ENCODE measurements at regions not wholly inside any gene's neighbourhood (a gene's known extent, or its start where the extent isn't known, plus 50 kb on each side); places are given as distances from the start of the nearest gene placed in this dataset.

DNA sequence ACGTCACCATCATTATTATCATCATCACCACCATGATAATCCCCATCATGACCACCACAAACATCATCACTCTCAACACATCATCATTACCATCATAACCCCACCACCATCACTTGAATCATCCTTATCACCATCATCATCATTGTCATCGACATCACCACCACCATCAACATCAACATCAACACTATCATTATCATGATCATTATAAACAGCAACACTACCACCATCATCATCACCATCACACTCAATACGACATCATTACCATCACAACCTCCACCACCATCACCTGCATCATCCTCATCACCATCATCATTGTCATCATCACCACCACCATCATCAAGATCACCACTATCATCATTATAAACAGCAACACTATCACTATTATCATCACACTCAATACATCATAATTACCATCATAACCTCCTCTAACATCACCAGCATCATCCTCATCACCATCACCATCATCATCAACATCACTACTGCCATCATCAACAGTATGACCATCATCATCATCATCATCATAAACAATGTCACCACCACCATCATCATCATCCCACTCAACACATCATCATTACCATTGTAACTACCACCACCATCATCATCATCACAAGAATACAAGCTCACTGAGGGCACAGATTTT lies 78.7 kb downstream of the MBD3L1 start:
- no peak overlapping the region for H3K9ac ChIP-seq (ENCODE audit: low read depth, low read length, poor library complexity)
- no peak overlapping the region for H2BK120ac ChIP-seq (ENCODE audit: low read depth, low read length)
- DNase-seq (ENCODE audit: low spot score), result no peak
- no peaks in the 10 kb centered on the region for H3K79me1 ChIP-seq (ENCODE audit: low read depth, low read length)
- peaks cover 0 to 36% of the 10 kb centered on the region in 2 donors for H3K9me3 ChIP-seq (replicated peaks in 1 of 2; ENCODE audit: control insufficient read depth in 2 of 2, insufficient read depth in 1 of 2, low read depth in 1 of 2, low read length in 2 of 2)
- H2BK5ac ChIP-seq (ENCODE audit: low read length), result no peak overlapping the region
- H3K36me3 ChIP-seq (replicated peaks in 1 of 2; ENCODE audit: control insufficient read depth in 2 of 2, insufficient read depth in 2 of 2, low read length in 2 of 2), result no peaks in the 10 kb centered on the region
- H2BK12ac ChIP-seq (ENCODE audit: low read length), result no peak overlapping the region
- no peaks in the 10 kb centered on the region for H3K27me3 ChIP-seq (ENCODE audit: control insufficient read depth in 3 of 3, insufficient read depth in 3 of 3, low read depth in 1 of 3, low read length in 3 of 3)
- no peak overlapping the region for H2BK15ac ChIP-seq (ENCODE audit: low read length)
- H3K23ac ChIP-seq (ENCODE audit: low read depth, low read length, poor library complexity), result no peak overlapping the region
- 100% methylated on average over 1 to 2 of the region's 3 CpGs for WGBS, 2 donors (ENCODE audit: extremely low coverage in 2 of 2, insufficient read length in 2 of 2, insufficient replicate concordance in 1 of 2)
- no peak overlapping the region for H4K8ac ChIP-seq (ENCODE audit: low read depth, low read length)
- no peak overlapping the region for H2AFZ ChIP-seq (ENCODE audit: low read length)
- H3K18ac ChIP-seq (ENCODE audit: low read length), result no peak overlapping the region
- H3K4ac ChIP-seq (ENCODE audit: low read length), result no peak overlapping the region
- no peak overlapping the region for H3K14ac ChIP-seq (ENCODE audit: low read length)
- no peak overlapping the region for H3K4me3 ChIP-seq (ENCODE audit: low read length in 2 of 2)
- no peak overlapping the region for H4K91ac ChIP-seq (ENCODE audit: low read depth, low read length, poor library complexity)
- no peak overlapping the region for H3K4me2 ChIP-seq (ENCODE audit: insufficient read depth, low read length, poor library complexity, severe bottlenecking)
- no peak overlapping the region for H2AK5ac ChIP-seq (ENCODE audit: low read depth, low read length)
- H3K4me1 ChIP-seq (ENCODE audit: control insufficient read depth in 2 of 2, insufficient read depth in 1 of 2, low read depth in 1 of 2, low read length in 2 of 2), result no peaks in the 10 kb centered on the region
- H3K27ac ChIP-seq (replicated peaks; ENCODE audit: low read length), result no peak overlapping the region

DNA sequence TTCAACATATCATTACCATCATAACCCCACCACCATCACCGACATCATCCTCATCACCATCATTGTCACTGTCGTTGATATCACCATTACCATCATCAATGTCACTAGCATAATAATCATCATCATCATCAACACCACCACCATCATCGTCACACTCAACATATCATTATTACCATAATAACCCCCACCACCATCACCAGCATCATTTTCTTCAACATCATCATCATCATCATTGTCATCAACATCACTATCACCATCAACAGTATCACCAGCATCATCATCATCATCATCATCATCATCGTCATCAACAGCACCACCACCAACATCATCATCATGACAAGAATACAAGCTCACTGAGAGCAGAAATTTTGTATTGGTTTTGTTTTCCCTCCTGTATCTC lies 83.8 kb downstream of the MBD3L1 start:
- Histone ChIP-seq H3K79me1 (ENCODE audit: low read depth, low read length) (no peaks in the 10 kb centered on the region), H2AFZ (ENCODE audit: low read length) (no peak overlapping the region), H2BK120ac (ENCODE audit: low read depth, low read length) (no peak overlapping the region), H3K4me2 (ENCODE audit: insufficient read depth, low read length, poor library complexity, severe bottlenecking) (no peak overlapping the region), H3K23ac (ENCODE audit: low read depth, low read length, poor library complexity) (no peak overlapping the region), H3K27me3 (ENCODE audit: control insufficient read depth in 3 of 3, insufficient read depth in 3 of 3, low read depth in 1 of 3, low read length in 3 of 3) (no peaks in the 10 kb centered on the region), H3K14ac (ENCODE audit: low read length) (no peak overlapping the region), H2BK15ac (ENCODE audit: low read length) (no peak overlapping the region), H4K8ac (ENCODE audit: low read depth, low read length) (no peak overlapping the region), H2AK5ac (ENCODE audit: low read depth, low read length) (no peak overlapping the region), H3K4me3 (ENCODE audit: low read length in 2 of 2) (no peak overlapping the region), H4K91ac (ENCODE audit: low read depth, low read length, poor library complexity) (no peak overlapping the region), H3K9ac (ENCODE audit: low read depth, low read length, poor library complexity) (no peak overlapping the region), H2BK12ac (ENCODE audit: low read length) (no peak overlapping the region), H3K36me3 (replicated peaks in 1 of 2; ENCODE audit: control insufficient read depth in 2 of 2, insufficient read depth in 2 of 2, low read length in 2 of 2) (no peaks in the 10 kb centered on the region), H3K4ac (ENCODE audit: low read length) (no peak overlapping the region), H3K4me1 (ENCODE audit: control insufficient read depth in 2 of 2, insufficient read depth in 1 of 2, low read depth in 1 of 2, low read length in 2 of 2) (no peaks in the 10 kb centered on the region), H3K9me3 (replicated peaks in 1 of 2; ENCODE audit: control insufficient read depth in 2 of 2, insufficient read depth in 1 of 2, low read depth in 1 of 2, low read length in 2 of 2) (peaks cover 0 to 29% of the 10 kb centered on the region in 2 donors), H3K18ac (ENCODE audit: low read length) (no peak overlapping the region), H2BK5ac (ENCODE audit: low read length) (no peak overlapping the region), H3K27ac (replicated peaks; ENCODE audit: low read length) (no peak overlapping the region)
- WGBS, 2 donors (ENCODE audit: extremely low coverage in 2 of 2, insufficient read length in 2 of 2, insufficient replicate concordance in 1 of 2), result 100% methylated on average over 1 to 2 of the region's 4 CpGs
- DNase-seq (ENCODE audit: low spot score), result no peak

DNA sequence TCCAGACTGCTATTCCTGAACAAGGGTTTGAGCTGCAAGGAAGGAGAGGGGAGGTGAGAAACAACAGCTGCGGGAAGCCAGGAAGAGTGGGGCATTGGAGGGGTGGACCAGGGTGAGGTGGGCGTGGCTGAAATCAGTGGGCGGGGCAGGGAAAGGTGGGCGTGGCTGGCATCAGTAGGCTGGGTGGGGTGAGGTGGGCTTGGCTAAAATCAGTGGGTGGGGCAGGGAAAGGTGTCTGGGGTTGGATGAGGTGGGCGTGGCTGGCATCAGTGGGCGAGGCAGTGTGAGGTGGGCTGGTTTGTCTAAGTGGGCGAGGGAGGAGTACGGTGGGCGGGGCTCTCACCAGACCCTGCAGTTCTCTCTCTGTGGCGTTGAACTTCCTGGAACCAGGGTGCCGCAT lies 87.6 kb downstream of the MUC16 start:
- Histone ChIP-seq H2AK5ac (ENCODE audit: low read depth, low read length) (no peak overlapping the region), H4K8ac (ENCODE audit: low read depth, low read length) (no peak overlapping the region), H3K23ac (ENCODE audit: low read depth, low read length, poor library complexity) (no peak overlapping the region), H2AFZ (ENCODE audit: low read length) (no peak overlapping the region), H3K79me1 (ENCODE audit: low read depth, low read length) (no peaks in the 10 kb centered on the region), H3K4me2 (ENCODE audit: insufficient read depth, low read length, poor library complexity, severe bottlenecking) (no peak overlapping the region), H2BK120ac (ENCODE audit: low read depth, low read length) (no peak overlapping the region), H2BK12ac (ENCODE audit: low read length) (no peak overlapping the region), H3K9ac (ENCODE audit: low read depth, low read length, poor library complexity) (peak overlapping the region; percentile 50), H3K27me3 (ENCODE audit: control insufficient read depth in 3 of 3, insufficient read depth in 3 of 3, low read depth in 1 of 3, low read length in 3 of 3) (no peaks in the 10 kb centered on the region), H3K18ac (ENCODE audit: low read length) (no peak overlapping the region), H3K27ac (replicated peaks; ENCODE audit: low read length) (no peak overlapping the region), H3K4ac (ENCODE audit: low read length) (no peak overlapping the region), H2BK5ac (ENCODE audit: low read length) (no peak overlapping the region), H3K4me3 (ENCODE audit: low read length in 2 of 2) (no peak overlapping the region), H4K91ac (ENCODE audit: low read depth, low read length, poor library complexity) (no peak overlapping the region), H3K14ac (ENCODE audit: low read length) (no peak overlapping the region), H3K36me3 (replicated peaks in 1 of 2; ENCODE audit: control insufficient read depth in 2 of 2, insufficient read depth in 2 of 2, low read length in 2 of 2) (no peaks in the 10 kb centered on the region), H2BK15ac (ENCODE audit: low read length) (no peak overlapping the region), H3K4me1 (ENCODE audit: control insufficient read depth in 2 of 2, insufficient read depth in 1 of 2, low read depth in 1 of 2, low read length in 2 of 2) (peaks cover 0 to 1% of the 10 kb centered on the region in 2 donors), H3K9me3 (replicated peaks in 1 of 2; ENCODE audit: control insufficient read depth in 2 of 2, insufficient read depth in 1 of 2, low read depth in 1 of 2, low read length in 2 of 2) (peaks cover 0 to 27% of the 10 kb centered on the region in 2 donors)
- WGBS, 2 donors (ENCODE audit: extremely low coverage in 2 of 2, insufficient read length in 2 of 2, insufficient replicate concordance in 1 of 2), result no CpG with 5 or more reads among the region's 11 CpGs
- no peak for DNase-seq (ENCODE audit: low spot score)

DNA sequence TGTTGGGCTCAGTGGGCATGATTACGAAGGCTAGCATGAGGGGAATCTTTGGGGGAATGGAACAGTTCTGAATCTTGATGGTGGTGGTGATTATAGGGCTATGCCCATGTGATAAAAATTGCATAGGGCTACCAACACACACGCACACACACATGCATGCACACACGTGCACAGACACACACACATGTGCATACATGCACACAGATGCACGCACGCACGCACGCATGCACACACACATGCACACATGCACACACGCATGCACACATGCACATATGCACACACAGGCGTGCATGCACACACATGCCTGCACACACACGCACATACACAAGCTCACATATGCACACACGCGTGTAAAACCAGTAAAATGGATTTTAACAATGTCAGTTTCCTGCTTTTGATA lies 85.9 kb downstream of the MUC16 start:
- H3K36me3 ChIP-seq (replicated peaks in 1 of 2; ENCODE audit: control insufficient read depth in 2 of 2, insufficient read depth in 2 of 2, low read length in 2 of 2), result no peaks in the 10 kb centered on the region
- H3K9ac ChIP-seq (ENCODE audit: low read depth, low read length, poor library complexity), result no peak overlapping the region
- H2BK5ac ChIP-seq (ENCODE audit: low read length), result no peak overlapping the region
- H2BK120ac ChIP-seq (ENCODE audit: low read depth, low read length), result no peak overlapping the region
- no peaks in the 10 kb centered on the region for H3K27me3 ChIP-seq (ENCODE audit: control insufficient read depth in 3 of 3, insufficient read depth in 3 of 3, low read depth in 1 of 3, low read length in 3 of 3)
- no peak overlapping the region for H2AFZ ChIP-seq (ENCODE audit: low read length)
- no peak overlapping the region for H3K23ac ChIP-seq (ENCODE audit: low read depth, low read length, poor library complexity)
- H3K27ac ChIP-seq (replicated peaks; ENCODE audit: low read length), result no peak overlapping the region
- no peak overlapping the region for H3K14ac ChIP-seq (ENCODE audit: low read length)
- DNase-seq (ENCODE audit: low spot score), result no peak
- no peaks in the 10 kb centered on the region for H3K79me1 ChIP-seq (ENCODE audit: low read depth, low read length)
- no peak overlapping the region for H2BK15ac ChIP-seq (ENCODE audit: low read length)
- H2BK12ac ChIP-seq (ENCODE audit: low read length), result no peak overlapping the region
- H3K4me2 ChIP-seq (ENCODE audit: insufficient read depth, low read length, poor library complexity, severe bottlenecking), result no peak overlapping the region
- no peak overlapping the region for H3K4ac ChIP-seq (ENCODE audit: low read length)
- H4K8ac ChIP-seq (ENCODE audit: low read depth, low read length), result no peak overlapping the region
- H3K4me3 ChIP-seq (ENCODE audit: low read length in 2 of 2), result peak overlapping the region in 1 of 2 donors; percentile 70
- peaks cover 0 to 25% of the 10 kb centered on the region in 2 donors for H3K9me3 ChIP-seq (replicated peaks in 1 of 2; ENCODE audit: control insufficient read depth in 2 of 2, insufficient read depth in 1 of 2, low read depth in 1 of 2, low read length in 2 of 2)
- H3K4me1 ChIP-seq (ENCODE audit: control insufficient read depth in 2 of 2, insufficient read depth in 1 of 2, low read depth in 1 of 2, low read length in 2 of 2), result peaks cover 0 to 1% of the 10 kb centered on the region in 2 donors
- no peak overlapping the region for H3K18ac ChIP-seq (ENCODE audit: low read length)
- H4K91ac ChIP-seq (ENCODE audit: low read depth, low read length, poor library complexity), result no peak overlapping the region
- no peak overlapping the region for H2AK5ac ChIP-seq (ENCODE audit: low read depth, low read length)
- no CpG with 5 or more reads among the region's 12 CpGs for WGBS, 2 donors (ENCODE audit: extremely low coverage in 2 of 2, insufficient read length in 2 of 2, insufficient replicate concordance in 1 of 2)
